Astrocyte (in vitro differentiated cells and primary cell): ENCODE measurements at regions not wholly inside any gene's neighbourhood (a gene's known extent, or its start where the extent isn't known, plus 50 kb on each side); places are given as distances from the start of the nearest gene placed in this dataset.
A peak's percentile ranks its signal among the peaks of the same experiment; 100 is the strongest.

Experiments used
- DNase-seq: peaks from one replicate; pipeline ENCODE4 v3.0.0-alpha.2; 2010; ENCODE audit warnings: low read depth
- FAIRE-seq: peaks from 2 replicates; lab custom pipeline; 2011; peaks lifted over from hg19 to GRCh38; lab: Jason Lieb, UNC
- H2AFZ ChIP-seq: 2 replicates; pipeline ENCODE4 v1.6.0; 2012; ENCODE audit warnings: low read depth, low read length, inconsistent platforms
- H3K27ac ChIP-seq: 2 replicates; pipeline ENCODE4 v1.5.1; 2011; ENCODE audit warnings: low read depth, low read length, inconsistent platforms
- H3K27me3 ChIP-seq: 2 replicates; pipeline ENCODE4 v1.6.0; 2011; ENCODE audit warnings: low read length, inconsistent platforms; ENCODE audit not compliant: insufficient read depth
- H3K36me3 ChIP-seq: 2 replicates; pipeline ENCODE4 v1.5.1; 2011; ENCODE audit warnings: low read length, inconsistent platforms; ENCODE audit not compliant: insufficient read depth
- H3K4me1 ChIP-seq: 2 replicates; pipeline ENCODE4 v1.5.1; 2011; ENCODE audit warnings: low read length, inconsistent platforms; ENCODE audit not compliant: insufficient read depth
- H3K4me2 ChIP-seq: 2 replicates; pipeline ENCODE4 v1.6.0; 2012; ENCODE audit warnings: low read length, inconsistent platforms
- H3K4me3 ChIP-seq: 2 replicates; pipeline ENCODE4 v1.5.1; 2011; ENCODE audit warnings: low read depth, mild to moderate bottlenecking, low read length, inconsistent platforms; ENCODE audit not compliant: insufficient read depth
- H3K79me2 ChIP-seq: 2 replicates; pipeline ENCODE4 v1.6.0; 2012; ENCODE audit warnings: mild to moderate bottlenecking, low read length, inconsistent platforms; ENCODE audit not compliant: insufficient read depth
- H3K9ac ChIP-seq: 2 replicates; pipeline ENCODE4 v1.6.0; 2012; ENCODE audit warnings: mild to moderate bottlenecking, low read length, inconsistent platforms
- H3K9me3 ChIP-seq: 2 replicates; pipeline ENCODE4 v1.5.1; 2012; ENCODE audit warnings: low read depth, mild to moderate bottlenecking, low read length, inconsistent platforms; ENCODE audit not compliant: insufficient read depth
- H4K20me1 ChIP-seq: 2 replicates; pipeline ENCODE4 v1.6.0; 2012; ENCODE audit warnings: low read length, inconsistent platforms; ENCODE audit not compliant: insufficient read depth
- H3K27ac Mint-ChIP-seq: one replicate; pipeline ENCODE4 v1.8.0; 2021; ENCODE audit warnings: mild to moderate bottlenecking, mixed read lengths; ENCODE audit not compliant: unreplicated experiment
- H3K27me3 Mint-ChIP-seq: one replicate; pipeline ENCODE4 v1.8.0; 2021; ENCODE audit warnings: low read depth, mixed read lengths; ENCODE audit not compliant: unreplicated experiment
- H3K36me3 Mint-ChIP-seq: one replicate; pipeline ENCODE4 v1.8.0; 2021; ENCODE audit warnings: low read depth, mixed read lengths; ENCODE audit not compliant: unreplicated experiment
- H3K4me1 Mint-ChIP-seq: one replicate; pipeline ENCODE4 v1.8.0; 2021; ENCODE audit warnings: low read depth, mixed read lengths; ENCODE audit not compliant: unreplicated experiment
- H3K4me3 Mint-ChIP-seq: one replicate; pipeline ENCODE4 v1.8.0; 2021; ENCODE audit warnings: mild to moderate bottlenecking, moderate library complexity, mixed read lengths; ENCODE audit not compliant: unreplicated experiment
- H3K9me3 Mint-ChIP-seq: one replicate; pipeline ENCODE4 v1.8.0; 2021; ENCODE audit warnings: mild to moderate bottlenecking, mixed read lengths; ENCODE audit not compliant: unreplicated experiment
- CTCF ChIP-seq: IDR thresholded peaks from 2 replicates; pipeline ENCODE4 v1.5.1; 2011; ENCODE audit warnings: low read depth, mild to moderate bottlenecking, inconsistent platforms, low read length, moderate library complexity; ENCODE audit not compliant: insufficient read depth
- EZH2 ChIP-seq: IDR thresholded peaks from 2 replicates; pipeline ENCODE4 v1.6.1; 2012; ENCODE audit warnings: mild to moderate bottlenecking, low read length, inconsistent platforms; ENCODE audit not compliant: insufficient read depth

- H3K4me3 ChIP-seq: no peak overlapping the region
- H3K27me3 Mint-ChIP-seq: no peaks in the 10 kb centered on the region
- H3K4me1 ChIP-seq: peaks cover 3% of the 10 kb centered on the region
- H3K36me3 Mint-ChIP-seq: no peaks in the 10 kb centered on the region
- no peaks in the 10 kb centered on the region for H3K27me3 ChIP-seq
- H3K4me1 Mint-ChIP-seq: no peaks in the 10 kb centered on the region
- H3K27ac Mint-ChIP-seq: no peak overlapping the region
- H4K20me1 ChIP-seq: no peaks in the 10 kb centered on the region
- no peaks in the 10 kb centered on the region for H3K79me2 ChIP-seq
- TF ChIP-seq EZH2 (no peak), CTCF (no peak)
- no peaks in the 10 kb centered on the region for H3K9me3 ChIP-seq
- FAIRE-seq: no peak
- no peak overlapping the region for H3K9ac ChIP-seq
- H3K36me3 ChIP-seq: no peaks in the 10 kb centered on the region
- no peak overlapping the region for H3K27ac ChIP-seq
- peaks cover 2% of the 10 kb centered on the region for H3K9me3 Mint-ChIP-seq
- no peak overlapping the region for H2AFZ ChIP-seq
- peak; percentile 61 for DNase-seq
- H3K4me2 ChIP-seq: peak overlapping the region; percentile 10
- no peak overlapping the region for H3K4me3 Mint-ChIP-seq
Observed at GRCh38 chr12:127998988-127999387, 268.0 kb upstream of the TMEM132C start.

- no peaks in the 10 kb centered on the region for H3K9me3 ChIP-seq
- H4K20me1 ChIP-seq: no peaks in the 10 kb centered on the region
- Mint-ChIP-seq H3K27ac (no peak overlapping the region), H3K36me3 (no peaks in the 10 kb centered on the region), H3K4me1 (no peaks in the 10 kb centered on the region), H3K4me3 (no peak overlapping the region), H3K9me3 (peaks cover 4% of the 10 kb centered on the region), H3K27me3 (no peaks in the 10 kb centered on the region)
- H2AFZ ChIP-seq: peak overlapping the region; percentile 70
- no peaks in the 10 kb centered on the region for H3K36me3 ChIP-seq
- TF ChIP-seq CTCF: no peak
- TF ChIP-seq EZH2: no peak
- no peak for DNase-seq
- H3K4me3 ChIP-seq: peak overlapping the region; percentile 19
- H3K27me3 ChIP-seq: peaks cover 3% of the 10 kb centered on the region
- H3K27ac ChIP-seq: no peak overlapping the region
- H3K9ac ChIP-seq: no peak overlapping the region
- no peak for FAIRE-seq
- peaks cover 18% of the 10 kb centered on the region for H3K4me1 ChIP-seq
- peak overlapping the region; percentile 72 for H3K4me2 ChIP-seq
- no peaks in the 10 kb centered on the region for H3K79me2 ChIP-seq
Observed at GRCh38 chr12:128004383-128004938, 262.5 kb upstream of the TMEM132C start.

GRCh38 chr12:128007250-128007649, 259.7 kb upstream of the TMEM132C start:
- FAIRE-seq: no peak
- peaks cover 3% of the 10 kb centered on the region for H3K27me3 ChIP-seq
- H3K36me3 ChIP-seq: no peaks in the 10 kb centered on the region
- no peaks in the 10 kb centered on the region for H3K79me2 ChIP-seq
- H3K9ac ChIP-seq: no peak overlapping the region
- H3K9me3 ChIP-seq: no peaks in the 10 kb centered on the region
- H3K4me2 ChIP-seq: peak overlapping the region; percentile 70
- no peak overlapping the region for H3K27ac ChIP-seq
- Mint-ChIP-seq H3K4me1 (no peaks in the 10 kb centered on the region), H3K27ac (no peak overlapping the region), H3K4me3 (no peak overlapping the region), H3K27me3 (no peaks in the 10 kb centered on the region), H3K9me3 (peaks cover 6% of the 10 kb centered on the region), H3K36me3 (no peaks in the 10 kb centered on the region)
- DNase-seq: no peak
- no peak overlapping the region for H3K4me3 ChIP-seq
- TF ChIP-seq CTCF (no peak), EZH2 (no peak)
- no peak overlapping the region for H2AFZ ChIP-seq
- H3K4me1 ChIP-seq: peaks cover 21% of the 10 kb centered on the region
- no peaks in the 10 kb centered on the region for H4K20me1 ChIP-seq
